ENCODE measurements at regions not wholly inside any gene's neighbourhood (a gene's known extent, or its start where the extent isn't known, plus 50 kb on each side); places are given as distances from the start of the nearest gene placed in this dataset.
"Not testable (repeated sequence)": the region's sequence is repeated elsewhere in the genome, so short reads cannot be mapped to it uniquely, and the experiment has no call there.

GRCh38 chr11:44452827-44453572 is 112.5 kb upstream of the CD82 start:
- no peak for DNase-seq (ENCODE audit: low spot score)

- no peak for DNase-seq (ENCODE audit: low spot score)
Observed at GRCh38 chr11:44453871-44454270, 111.6 kb upstream of the CD82 start.

- DNase-seq (ENCODE audit: low spot score), result no peak
Observed at GRCh38 chr11:44454666-44455065, 110.8 kb upstream of the CD82 start.

GRCh38 chr11:44456544-44457300 is 108.7 kb upstream of the CD82 start:
- no peak for DNase-seq (ENCODE audit: low spot score)

GRCh38 chr11:44457862-44458261 is 107.6 kb upstream of the CD82 start:
- DNase-seq (ENCODE audit: low spot score), result no peak

GRCh38 chr11:44463751-44464150 is 101.7 kb upstream of the CD82 start:
- no peak for DNase-seq (ENCODE audit: low spot score)

GRCh38 chr11:44464741-44465140 is 100.7 kb upstream of the CD82 start:
- no peak for DNase-seq (ENCODE audit: low spot score)

GRCh38 chr11:44466531-44467205 is 98.8 kb upstream of the CD82 start:
- no peak for DNase-seq (ENCODE audit: low spot score)

GRCh38 chr11:44467413-44467812 is 98.0 kb upstream of the CD82 start:
- DNase-seq (ENCODE audit: low spot score), result no peak

- DNase-seq (ENCODE audit: low spot score), result no peak
Observed at GRCh38 chr11:44467931-44468330, 97.5 kb upstream of the CD82 start.

- no peak for DNase-seq (ENCODE audit: low spot score)
Observed at GRCh38 chr11:44468345-44468988, 97.0 kb upstream of the CD82 start.

GRCh38 chr11:44469412-44469811 is 96.1 kb upstream of the CD82 start:
- no peak for DNase-seq (ENCODE audit: low spot score)

- no peak for DNase-seq (ENCODE audit: low spot score)
Observed at GRCh38 chr11:44470854-44471253, 94.6 kb upstream of the CD82 start.

- DNase-seq (ENCODE audit: low spot score), result no peak
Observed at GRCh38 chr11:44471603-44472002, 93.9 kb upstream of the CD82 start.

GRCh38 chr11:44472916-44473315 is 92.5 kb upstream of the CD82 start:
- no peak for DNase-seq (ENCODE audit: low spot score)

- DNase-seq (ENCODE audit: low spot score), result no peak
Observed at GRCh38 chr11:44474702-44475101, 90.8 kb upstream of the CD82 start.

- DNase-seq (ENCODE audit: low spot score), result no peak
Observed at GRCh38 chr11:44475114-44475686, 90.3 kb upstream of the CD82 start.

- not testable (repeated sequence) for DNase-seq (ENCODE audit: low spot score)
Observed at GRCh38 chr11:44482338-44482737, 83.1 kb upstream of the CD82 start.

GRCh38 chr11:44483919-44484610 is 81.4 kb upstream of the CD82 start:
- no peak for DNase-seq (ENCODE audit: low spot score)

- DNase-seq (ENCODE audit: low spot score), result no peak
Observed at GRCh38 chr11:44488165-44488965, 77.1 kb upstream of the CD82 start.

- no peak for DNase-seq (ENCODE audit: low spot score)
Observed at GRCh38 chr11:44493383-44493782, 72.1 kb upstream of the CD82 start.
